SJSA1 (cell line): ENCODE measurements at regions not wholly inside any gene's neighbourhood (a gene's known extent, or its start where the extent isn't known, plus 50 kb on each side); places are given as distances from the start of the nearest gene placed in this dataset.

ENCODE experiments used
- DNase-seq, 2 experiments: peaks; one replicate each; pipeline ENCODE4 v3.0.0-alpha.2; 2015 to 2020; ENCODE audit warnings: low spot score in 2 of 2, low read depth in 1 of 2
- H3K27ac ChIP-seq: fragments of 250-450 bp; sonication (Bioruptor Pico); 2 replicates; pipeline ENCODE4 v1.5.1; 2020; ENCODE audit warnings: mild to moderate bottlenecking, moderate library complexity
- H3K27me3 ChIP-seq: fragments of 250-450 bp; sonication (Bioruptor Pico); replicated peaks from 2 replicates; pipeline ENCODE4 v1.5.1; 2020; ENCODE audit warnings: mild to moderate bottlenecking, moderate library complexity
- H3K36me3 ChIP-seq: fragments of 250-450 bp; sonication (Bioruptor Pico); 2 replicates; pipeline ENCODE4 v1.5.1; 2020; ENCODE audit warnings: mild to moderate bottlenecking
- H3K4me1 ChIP-seq: fragments of 250-450 bp; sonication (Bioruptor Pico); replicated peaks from 2 replicates; pipeline ENCODE4 v1.6.1; 2021; ENCODE audit warnings: mild to moderate bottlenecking
- H3K4me3 ChIP-seq: fragments of 250-450 bp; sonication (Bioruptor Pico); 2 replicates; pipeline ENCODE4 v1.5.1; 2020; ENCODE audit warnings: mild to moderate bottlenecking
- H3K9me3 ChIP-seq: fragments of 250-450 bp; sonication (Bioruptor Pico); replicated peaks from 2 replicates; pipeline ENCODE4 v1.5.1; 2020; ENCODE audit warnings: mild to moderate bottlenecking

- Histone ChIP-seq H3K9me3 (no peaks in the 10 kb centered on the region), H3K4me3 (no peak overlapping the region), H3K36me3 (no peaks in the 10 kb centered on the region), H3K4me1 (no peaks in the 10 kb centered on the region), H3K27ac (no peak overlapping the region), H3K27me3 (peaks cover 76% of the 10 kb centered on the region)
- peak in 1 of 2 experiments; percentile 42 for DNase-seq
Observed at GRCh38 chr5:176737746-176738636, 72.4 kb upstream of the UNC5A start.

DNA sequence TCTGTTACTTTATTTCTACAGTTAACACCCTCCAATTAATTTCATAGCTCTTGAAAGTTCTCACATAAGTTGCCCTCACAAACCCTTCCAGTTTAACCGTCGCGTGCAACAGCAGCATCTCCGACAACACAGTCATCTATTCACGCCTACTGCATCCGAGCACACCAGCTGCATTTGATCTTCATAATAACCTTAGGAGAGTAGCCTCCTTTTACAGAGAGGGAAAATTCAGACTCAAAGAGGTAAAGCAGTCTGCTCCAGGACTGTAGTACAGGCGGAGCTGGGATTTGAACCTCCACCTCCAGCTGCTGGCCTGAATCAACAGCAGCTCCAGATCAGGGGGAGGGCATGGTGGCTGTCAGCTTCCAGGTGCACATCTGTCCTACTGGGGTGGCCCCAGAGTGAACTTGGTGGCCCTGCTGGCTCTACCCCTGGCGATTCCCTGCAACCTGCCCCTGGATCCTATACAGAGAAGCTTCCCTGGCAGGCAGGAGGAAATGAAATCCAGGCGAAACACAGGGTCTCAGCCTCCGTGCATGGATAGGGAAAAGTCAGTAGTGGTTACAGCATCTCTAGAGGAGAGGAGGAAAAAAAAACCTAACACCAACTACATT lies 71.6 kb upstream of the UNC5A start:
- H3K4me1 ChIP-seq = no peaks in the 10 kb centered on the region
- no peaks in the 10 kb centered on the region for H3K36me3 ChIP-seq
- H3K4me3 ChIP-seq = no peak overlapping the region
- DNase-seq = peak in 1 of 2 experiments; percentile 36
- H3K27me3 ChIP-seq = peaks cover 76% of the 10 kb centered on the region
- H3K27ac ChIP-seq = no peak overlapping the region
- H3K9me3 ChIP-seq = no peaks in the 10 kb centered on the region

DNA sequence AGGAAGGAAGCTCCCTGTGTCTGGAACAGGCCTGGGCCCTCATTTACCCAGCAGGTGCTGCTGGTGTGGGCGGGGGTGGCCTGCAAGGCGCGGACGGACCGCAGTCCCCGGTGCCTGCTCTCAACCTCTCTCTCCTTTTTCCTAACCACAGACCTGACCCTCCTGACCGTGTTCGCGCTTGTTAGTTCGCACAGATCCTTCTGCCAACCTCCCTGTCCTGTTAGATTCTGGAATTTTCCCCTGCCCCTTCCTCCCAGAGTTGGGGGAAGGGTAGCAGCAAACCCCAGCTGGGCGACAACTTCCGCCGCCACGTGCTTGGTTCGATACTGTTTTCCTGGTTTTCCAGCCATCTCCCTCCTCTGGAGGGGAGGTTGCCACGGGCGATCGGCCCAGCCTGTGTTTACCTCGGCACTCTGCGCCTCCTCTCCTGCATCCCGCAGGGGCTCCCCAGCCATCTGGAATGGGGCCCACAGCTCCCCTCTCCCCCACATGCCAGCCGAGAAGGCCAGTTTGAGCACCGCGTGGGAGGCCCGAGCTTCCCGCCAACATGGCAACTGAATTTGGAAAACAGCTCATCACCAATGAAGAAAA lies 70.8 kb upstream of the UNC5A start:
- Histone ChIP-seq H3K9me3 (no peaks in the 10 kb centered on the region; the same call in 1 of the 2 replicates), H3K36me3 (no peaks in the 10 kb centered on the region), H3K27me3 (peaks cover 79% of the 10 kb centered on the region), H3K4me3 (no peak overlapping the region), H3K27ac (no peak overlapping the region), H3K4me1 (no peaks in the 10 kb centered on the region)
- peak in 1 of 2 experiments; percentile 43 for DNase-seq

GRCh38 chr5:176740131-176740701 lies 70.1 kb upstream of the UNC5A start:
- H3K36me3 ChIP-seq = no peaks in the 10 kb centered on the region; the same call in 1 of the 2 replicates
- H3K9me3 ChIP-seq = no peaks in the 10 kb centered on the region; the same call in 1 of the 2 replicates
- H3K4me1 ChIP-seq = no peaks in the 10 kb centered on the region
- H3K27ac ChIP-seq = no peak overlapping the region
- H3K27me3 ChIP-seq = peaks cover 79% of the 10 kb centered on the region
- no peak overlapping the region for H3K4me3 ChIP-seq
- peak in 1 of 2 experiments; percentile 48 for DNase-seq

GRCh38 chr5:176740702-176741496 lies 69.5 kb upstream of the UNC5A start:
- H3K4me1 ChIP-seq = no peaks in the 10 kb centered on the region
- H3K9me3 ChIP-seq = no peaks in the 10 kb centered on the region; the same call in 1 of the 2 replicates
- DNase-seq = peak in 1 of 2 experiments; percentile 43
- H3K27me3 ChIP-seq = peaks cover 77% of the 10 kb centered on the region
- no peak overlapping the region for H3K27ac ChIP-seq
- no peak overlapping the region for H3K4me3 ChIP-seq
- H3K36me3 ChIP-seq = no peaks in the 10 kb centered on the region; the same call in 1 of the 2 replicates

GRCh38 chr5:176741561-176742211 lies 68.7 kb upstream of the UNC5A start:
- Histone ChIP-seq H3K27me3 (peaks cover 77% of the 10 kb centered on the region), H3K4me3 (no peak overlapping the region), H3K36me3 (no peaks in the 10 kb centered on the region; the same call in 1 of the 2 replicates), H3K27ac (no peak overlapping the region), H3K9me3 (no peaks in the 10 kb centered on the region; the same call in 1 of the 2 replicates), H3K4me1 (no peaks in the 10 kb centered on the region)
- peak in 1 of 2 experiments; percentile 39 for DNase-seq

DNA sequence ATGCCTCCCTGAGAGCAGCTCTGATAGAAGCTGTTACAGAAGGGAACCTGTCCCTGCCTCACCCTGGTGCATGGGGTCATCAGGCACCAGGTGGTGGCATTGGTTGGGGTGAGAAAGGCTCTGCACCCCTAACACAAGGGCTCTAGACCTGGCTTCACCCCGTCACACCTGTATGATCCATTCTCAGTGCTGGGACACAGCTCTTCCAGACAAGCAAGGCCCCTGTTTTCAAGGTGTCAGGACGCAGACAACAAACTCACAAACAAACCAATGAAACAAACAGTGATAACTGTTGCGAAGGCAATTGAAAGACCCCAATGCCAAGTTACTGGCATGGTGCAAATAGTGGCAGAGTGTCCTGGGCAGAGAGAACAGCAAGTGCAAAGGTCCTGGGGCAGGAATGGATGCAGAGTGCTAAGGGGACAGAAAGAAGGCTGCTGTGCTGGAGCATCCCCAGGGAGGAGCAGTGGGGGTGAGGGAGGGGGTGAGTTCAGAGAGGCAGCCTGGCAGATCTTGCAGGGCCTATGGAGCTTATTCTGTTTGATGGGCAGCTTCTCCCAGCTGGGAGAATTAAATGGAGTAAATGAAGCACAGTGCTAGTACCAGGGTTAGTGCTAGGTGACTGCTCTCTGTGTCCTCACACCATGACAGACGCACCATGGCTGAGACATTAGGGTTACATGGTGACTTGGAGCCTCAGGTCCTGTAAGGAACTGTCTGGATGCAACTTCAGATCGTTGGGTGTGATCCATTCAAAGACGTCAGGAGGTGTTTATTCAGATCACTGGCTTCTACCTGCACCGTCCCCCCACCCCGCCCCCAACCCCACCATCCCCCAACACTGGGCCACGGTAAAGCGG lies 67.9 kb upstream of the UNC5A start:
- DNase-seq = peak in 1 of 2 experiments; percentile 38
- no peak overlapping the region for H3K4me3 ChIP-seq
- H3K27me3 ChIP-seq = peaks cover 81% of the 10 kb centered on the region
- H3K9me3 ChIP-seq = no peaks in the 10 kb centered on the region; the same call in 1 of the 2 replicates
- H3K4me1 ChIP-seq = no peaks in the 10 kb centered on the region
- no peaks in the 10 kb centered on the region; the same call in 1 of the 2 replicates for H3K36me3 ChIP-seq
- no peak overlapping the region for H3K27ac ChIP-seq

- Histone ChIP-seq H3K9me3 (no peaks in the 10 kb centered on the region; the same call in 1 of the 2 replicates), H3K36me3 (no peaks in the 10 kb centered on the region; the same call in 1 of the 2 replicates), H3K27me3 (peaks cover 88% of the 10 kb centered on the region), H3K4me1 (no peaks in the 10 kb centered on the region), H3K4me3 (no peak overlapping the region), H3K27ac (no peak overlapping the region)
- peak in 1 of 2 experiments; percentile 51 for DNase-seq
Observed at GRCh38 chr5:176743136-176743861, 67.1 kb upstream of the UNC5A start.

DNA sequence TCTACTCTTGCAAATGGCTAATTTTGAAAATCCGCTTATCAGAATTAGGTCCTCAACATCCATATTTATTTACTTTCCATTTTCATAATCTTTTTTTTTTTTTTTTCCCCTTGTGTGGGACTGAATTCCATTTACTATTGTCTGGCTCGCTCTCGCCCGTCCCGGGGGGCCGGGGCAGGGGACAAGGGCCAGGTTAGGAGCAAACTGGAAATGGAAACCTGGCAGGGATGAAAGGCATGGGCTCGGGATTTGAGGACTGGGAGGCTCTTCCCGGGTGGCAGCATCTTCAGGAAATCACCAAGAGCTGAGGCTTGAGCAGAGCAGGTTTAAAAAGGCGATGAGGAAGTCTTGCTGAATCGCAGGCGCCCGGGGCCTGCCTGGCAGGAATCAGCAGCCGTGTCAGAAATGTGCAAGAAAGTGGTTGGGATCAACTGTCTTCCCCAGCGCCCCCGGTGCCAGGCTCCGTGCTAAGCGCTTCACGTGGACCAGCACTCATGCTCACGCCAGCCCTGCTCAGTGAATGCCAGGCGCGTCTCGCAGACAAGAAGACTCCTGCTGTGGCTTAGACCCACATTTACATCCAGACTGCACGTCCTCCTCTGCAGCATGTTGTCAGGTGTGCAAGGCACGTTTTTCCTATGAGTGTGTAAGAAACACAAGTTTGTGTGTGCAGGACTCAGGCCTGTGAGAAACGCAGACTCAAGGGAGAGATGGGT lies 66.3 kb upstream of the UNC5A start:
- Histone ChIP-seq H3K4me3 (no peak overlapping the region), H3K36me3 (no peaks in the 10 kb centered on the region; the same call in 1 of the 2 replicates), H3K27ac (no peak overlapping the region), H3K9me3 (no peaks in the 10 kb centered on the region; the same call in 1 of the 2 replicates), H3K27me3 (peaks cover 83% of the 10 kb centered on the region), H3K4me1 (no peaks in the 10 kb centered on the region)
- DNase-seq = peak in 1 of 2 experiments; percentile 44

GRCh38 chr5:176744584-176744965 lies 65.8 kb upstream of the UNC5A start:
- no peak overlapping the region for H3K4me3 ChIP-seq
- H3K4me1 ChIP-seq = no peaks in the 10 kb centered on the region
- H3K9me3 ChIP-seq = no peaks in the 10 kb centered on the region; the same call in 1 of the 2 replicates
- H3K36me3 ChIP-seq = no peaks in the 10 kb centered on the region; the same call in 1 of the 2 replicates
- no peak overlapping the region for H3K27ac ChIP-seq
- H3K27me3 ChIP-seq = peaks cover 82% of the 10 kb centered on the region
- no peak for DNase-seq

- Histone ChIP-seq H3K36me3 (no peaks in the 10 kb centered on the region; the same call in 1 of the 2 replicates), H3K4me1 (no peaks in the 10 kb centered on the region), H3K27me3 (peaks cover 86% of the 10 kb centered on the region), H3K27ac (no peak overlapping the region), H3K9me3 (no peaks in the 10 kb centered on the region; the same call in 1 of the 2 replicates), H3K4me3 (no peak overlapping the region)
- no peak for DNase-seq
Observed at GRCh38 chr5:176747670-176748072, 62.7 kb upstream of the UNC5A start.
